Loucy (cell line): ENCODE measurements at regions not wholly inside any gene's neighbourhood (a gene's known extent, or its start where the extent isn't known, plus 50 kb on each side); places are given as distances from the start of the nearest gene placed in this dataset.
"Not testable (repeated sequence)": the region's sequence is repeated elsewhere in the genome, so short reads cannot be mapped to it uniquely, and the experiment has no call there.

Experiments
- EZH2phosphoT487 ChIP-seq: fragments of 200-600 bp; IDR thresholded peaks from 2 replicates; pipeline ENCODE4 v1.6.1; 2018; ENCODE audit warnings: antibody characterized with exemption, mild to moderate bottlenecking, moderate library complexity, borderline replicate concordance
- TF ChIP-seq, protein P1 (sequence below): fragments of 200-600 bp; sonication (generic); conservative IDR thresholded peaks from 2 replicates; pipeline ENCODE4 v1.5.1; 2014; ENCODE audit warnings: mild to moderate bottlenecking, antibody characterized with exemption, low read length

DNA sequence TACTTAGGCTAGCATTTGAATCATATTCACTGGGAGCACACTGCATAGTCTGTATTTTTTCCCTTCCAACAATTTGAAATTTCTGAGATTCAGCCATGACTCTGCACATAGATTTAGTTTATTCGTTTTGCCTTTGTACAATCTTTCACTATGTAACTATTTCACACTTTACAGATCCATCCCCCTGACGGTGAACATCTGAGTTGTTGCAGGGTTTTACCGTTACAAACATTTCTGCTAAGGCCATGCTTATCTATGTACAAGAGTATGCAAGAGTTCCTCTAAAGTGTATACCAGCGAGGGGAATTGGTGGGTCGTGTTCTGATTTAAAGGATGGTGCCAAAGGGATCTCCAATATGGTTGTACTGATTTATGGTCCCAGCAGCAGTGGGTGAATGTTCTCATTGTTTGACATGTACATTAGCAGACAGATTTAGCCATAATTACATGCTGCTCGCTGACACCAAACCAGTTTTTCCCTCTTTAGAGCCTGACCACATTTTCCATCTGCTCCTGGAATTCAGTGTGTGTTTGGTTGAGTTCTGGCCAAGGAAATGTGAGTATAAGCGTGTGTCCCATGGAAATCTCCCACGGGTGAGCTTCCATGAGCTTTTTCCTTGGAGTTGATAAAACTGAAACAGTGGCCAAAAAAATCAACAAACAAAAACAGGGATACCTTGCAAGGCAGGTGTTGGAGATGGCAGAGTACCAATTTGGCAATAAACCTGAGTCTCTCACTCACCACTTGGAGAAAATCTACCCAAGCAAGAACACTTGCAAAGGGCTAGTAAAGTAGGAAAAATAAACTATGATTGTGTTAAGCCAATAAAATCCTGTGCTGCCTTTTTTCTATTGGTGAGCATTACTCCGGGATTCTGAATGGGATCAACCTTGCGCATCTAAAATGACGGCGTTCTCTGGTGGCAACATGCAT lies 149.7 kb upstream of the MXRA5 start:
- TF ChIP-seq, protein P1, sequence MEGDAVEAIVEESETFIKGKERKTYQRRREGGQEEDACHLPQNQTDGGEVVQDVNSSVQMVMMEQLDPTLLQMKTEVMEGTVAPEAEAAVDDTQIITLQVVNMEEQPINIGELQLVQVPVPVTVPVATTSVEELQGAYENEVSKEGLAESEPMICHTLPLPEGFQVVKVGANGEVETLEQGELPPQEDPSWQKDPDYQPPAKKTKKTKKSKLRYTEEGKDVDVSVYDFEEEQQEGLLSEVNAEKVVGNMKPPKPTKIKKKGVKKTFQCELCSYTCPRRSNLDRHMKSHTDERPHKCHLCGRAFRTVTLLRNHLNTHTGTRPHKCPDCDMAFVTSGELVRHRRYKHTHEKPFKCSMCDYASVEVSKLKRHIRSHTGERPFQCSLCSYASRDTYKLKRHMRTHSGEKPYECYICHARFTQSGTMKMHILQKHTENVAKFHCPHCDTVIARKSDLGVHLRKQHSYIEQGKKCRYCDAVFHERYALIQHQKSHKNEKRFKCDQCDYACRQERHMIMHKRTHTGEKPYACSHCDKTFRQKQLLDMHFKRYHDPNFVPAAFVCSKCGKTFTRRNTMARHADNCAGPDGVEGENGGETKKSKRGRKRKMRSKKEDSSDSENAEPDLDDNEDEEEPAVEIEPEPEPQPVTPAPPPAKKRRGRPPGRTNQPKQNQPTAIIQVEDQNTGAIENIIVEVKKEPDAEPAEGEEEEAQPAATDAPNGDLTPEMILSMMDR = not testable (repeated sequence)
- not testable (repeated sequence) for TF ChIP-seq EZH2phosphoT487
